NCI-H446 (cell line): ENCODE measurements at regions not wholly inside any gene's neighbourhood (a gene's known extent, or its start where the extent isn't known, plus 50 kb on each side); places are given as distances from the start of the nearest gene placed in this dataset.
A peak's percentile ranks its signal among the peaks of the same experiment; 100 is the strongest.
"Not testable (repeated sequence)": the region's sequence is repeated elsewhere in the genome, so short reads cannot be mapped to it uniquely, and the experiment has no call there.

ENCODE experiments used
- DNase-seq, 2 experiments: peaks; one replicate each; lab custom pipeline; 2025; lab: John Stamatoyannopoulos, UW

DNA sequence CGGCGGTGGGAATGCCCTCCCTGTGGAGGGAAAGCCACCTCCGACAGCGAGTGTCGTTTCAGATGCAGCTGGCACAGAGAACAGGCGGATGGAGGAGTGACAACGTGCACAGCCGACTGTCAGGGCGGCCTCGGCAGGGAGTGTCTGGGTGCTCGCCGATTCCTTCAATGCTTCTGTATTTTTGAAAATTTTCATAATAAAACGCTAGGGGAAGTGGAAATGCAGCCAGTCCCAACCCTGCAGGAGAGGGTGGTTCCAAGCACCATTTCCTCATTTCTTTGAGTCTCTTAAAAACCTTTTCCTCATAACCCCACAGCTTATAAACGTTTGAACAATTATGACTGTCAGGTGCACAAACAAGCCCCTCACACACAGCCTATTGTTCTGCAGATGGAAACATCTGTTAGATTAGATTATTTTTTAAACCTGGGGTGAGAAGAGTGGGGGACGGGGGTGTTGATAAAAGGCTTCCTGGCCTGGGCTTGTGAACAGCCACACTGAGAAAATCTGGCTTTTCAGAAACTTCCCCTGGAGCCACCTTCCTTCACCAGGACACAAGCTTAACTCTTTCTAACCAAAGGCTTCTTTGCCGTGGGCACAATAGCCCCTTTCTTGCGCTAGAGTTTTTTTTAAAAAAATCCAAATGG is 228.9 kb downstream of the ANKRD60 start:
- DNase-seq = no peak

DNA sequence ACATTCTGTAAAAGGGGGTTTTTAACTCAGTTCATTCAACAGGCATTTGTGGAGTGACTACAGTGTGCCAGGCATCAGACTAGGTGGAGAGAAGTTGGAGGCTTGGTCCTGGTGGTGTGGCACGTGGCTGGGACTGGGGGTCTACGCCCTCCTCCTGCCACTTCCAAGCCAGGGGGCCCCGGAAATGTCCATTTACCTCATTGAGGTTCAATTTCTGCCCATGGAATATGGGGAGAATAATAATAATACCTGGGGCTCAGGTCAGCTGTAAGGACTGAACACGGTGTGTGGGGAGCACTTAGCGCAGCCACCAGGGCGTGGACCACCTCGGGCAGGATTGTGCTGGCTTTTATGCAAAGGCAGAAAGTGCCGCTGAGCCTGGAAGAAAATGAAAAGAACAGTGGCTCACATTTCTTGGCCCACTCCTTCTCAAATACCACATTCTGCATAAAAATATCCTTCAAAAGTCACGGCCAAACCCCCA is 229.4 kb downstream of the ANKRD60 start:
- no peak for DNase-seq

DNA sequence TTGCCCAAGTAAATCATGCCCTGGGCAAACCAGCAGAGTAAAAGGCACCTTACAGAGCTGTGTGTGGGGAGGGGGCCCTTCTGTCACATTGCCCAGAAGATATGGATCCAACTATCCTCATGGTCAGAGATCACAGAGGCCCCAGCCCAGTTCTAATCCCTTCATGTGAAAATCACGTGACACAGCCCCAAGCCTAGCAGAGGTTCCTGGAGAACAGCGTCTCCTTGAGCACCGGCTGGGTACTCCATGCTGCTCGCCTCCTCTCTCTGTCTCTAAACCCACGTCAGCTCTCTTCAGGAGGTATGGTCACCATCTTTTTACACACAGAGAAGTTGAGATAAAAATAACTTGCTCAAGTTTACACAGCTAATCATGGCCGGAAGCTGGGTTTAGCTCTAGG is 230.2 kb downstream of the ANKRD60 start:
- no peak for DNase-seq

DNA sequence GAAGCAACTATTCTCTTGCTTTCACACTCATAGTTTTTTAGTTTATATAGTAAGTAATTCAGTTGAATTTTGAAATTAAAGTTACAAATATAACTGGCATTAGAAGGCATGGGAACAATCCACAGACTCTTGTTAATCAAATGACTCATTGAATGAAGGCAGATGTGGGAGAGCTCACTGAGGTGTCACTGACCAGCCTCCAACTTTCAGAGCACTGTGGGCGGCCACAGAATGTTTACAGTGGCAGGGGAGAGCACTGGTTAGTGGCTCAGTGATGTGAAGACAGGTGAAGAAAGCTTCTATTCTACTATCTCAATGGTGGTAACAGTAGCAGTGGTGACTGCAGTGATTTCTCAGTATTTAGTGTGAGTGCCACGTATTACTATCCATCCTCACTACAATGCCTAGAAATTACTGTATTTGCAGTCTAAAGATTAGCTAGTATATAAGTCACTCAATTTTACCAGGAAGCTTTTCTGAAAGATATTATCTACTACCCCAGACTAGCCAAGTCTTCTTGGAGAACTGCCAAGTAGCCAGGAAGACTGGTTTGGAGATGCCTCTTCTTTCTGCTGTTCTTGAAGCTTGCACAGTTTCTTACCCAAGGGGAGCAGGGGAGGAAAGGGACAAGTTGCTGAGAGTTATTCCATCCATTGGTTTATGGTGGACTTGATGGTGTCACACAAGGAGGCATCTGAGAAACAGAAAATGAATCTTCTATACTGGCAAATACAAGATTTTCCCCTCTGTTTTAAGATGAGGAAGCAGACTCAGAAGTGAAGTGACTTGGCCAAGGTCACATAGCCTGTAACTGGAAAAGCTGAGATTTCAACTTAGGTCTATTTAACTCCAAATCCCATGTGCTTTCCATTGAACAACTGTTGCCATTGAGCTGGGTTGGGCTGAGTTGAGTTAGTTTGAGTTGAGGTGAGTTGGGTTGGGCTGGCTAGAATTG is 231.2 kb downstream of the ANKRD60 start:
- peak in 1 of 2 experiments; percentile 32 for DNase-seq

DNA sequence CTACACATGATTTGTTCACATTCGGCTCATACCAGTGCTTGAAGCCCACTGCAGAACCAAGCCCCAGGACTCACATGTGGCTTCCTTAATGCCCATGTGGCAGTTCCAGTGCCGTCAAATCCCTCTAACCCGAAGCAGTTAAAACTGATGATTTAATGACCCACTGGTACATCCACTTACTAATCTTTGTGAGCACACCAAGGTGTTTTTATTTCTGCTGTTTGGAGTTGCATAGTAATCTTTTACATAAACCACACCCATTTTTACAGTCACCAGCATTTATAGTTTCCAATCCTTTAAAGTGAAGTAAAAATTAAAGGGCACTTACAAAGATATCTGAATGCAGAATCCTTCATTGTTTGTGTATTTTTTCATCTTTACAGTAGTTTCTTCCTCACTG is 232.0 kb downstream of the ANKRD60 start:
- no peak for DNase-seq

DNA sequence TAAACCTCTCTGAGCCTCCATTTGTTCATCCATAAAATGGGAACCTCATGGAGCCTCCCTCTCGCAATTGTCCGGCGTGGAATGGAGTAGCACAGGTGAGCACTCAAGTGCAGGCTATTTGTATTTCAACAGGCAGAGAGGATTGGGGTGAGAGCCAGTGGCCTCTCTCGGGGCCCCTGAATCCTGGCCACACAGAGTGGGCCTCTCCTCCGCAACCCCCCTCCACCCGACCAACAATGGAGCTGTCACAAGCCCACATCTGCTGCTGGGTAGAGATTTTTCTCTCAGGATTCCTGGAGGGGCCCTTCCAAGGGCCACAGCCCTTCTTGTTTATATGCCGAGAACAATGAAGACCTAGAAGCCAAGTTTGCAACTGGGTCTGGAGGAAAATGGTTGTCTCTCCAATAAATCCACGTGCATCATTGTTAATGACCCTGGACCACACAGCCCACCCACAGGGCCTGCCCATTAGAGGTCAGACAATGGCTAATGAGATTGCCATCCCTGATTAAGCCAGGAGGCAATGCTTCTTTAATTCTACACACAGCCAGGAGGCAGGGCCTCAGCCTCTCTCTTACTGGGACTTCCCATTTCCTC is 233.0 kb downstream of the ANKRD60 start:
- DNase-seq = no peak

DNA sequence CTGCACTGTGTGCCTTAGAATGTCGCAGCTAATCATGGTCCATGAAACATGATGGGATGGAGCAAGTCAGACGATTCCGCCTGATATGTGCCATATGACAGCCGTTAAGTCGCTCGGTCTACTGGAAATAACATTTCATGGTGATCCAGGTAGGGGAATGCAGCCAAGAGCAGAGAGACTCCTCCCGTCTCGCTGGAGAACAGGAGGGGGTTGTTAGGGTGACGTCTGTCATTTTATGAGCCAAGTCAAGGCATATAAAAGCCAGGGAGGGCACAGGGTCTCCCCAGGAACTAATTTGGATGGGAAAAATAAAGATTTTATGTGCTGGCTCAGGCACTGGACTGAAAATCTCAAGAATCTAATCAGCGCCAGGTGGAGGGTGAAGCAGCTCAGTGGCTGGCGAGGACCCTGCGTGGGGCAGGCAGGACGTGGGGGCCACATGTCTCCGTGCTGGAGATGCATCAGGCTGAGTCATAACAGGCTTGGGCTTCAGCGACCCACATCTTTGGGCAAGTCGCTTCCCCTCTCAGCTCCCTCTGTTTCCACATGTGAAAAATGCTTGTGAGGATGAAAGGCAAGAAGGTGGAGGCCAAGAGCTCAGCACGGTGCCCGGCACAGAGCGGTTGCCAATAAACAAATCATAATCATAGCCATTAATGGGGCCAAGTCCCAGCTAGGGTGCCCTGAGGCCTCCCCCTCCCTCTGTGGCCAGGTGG is 234.6 kb downstream of the ANKRD60 start:
- peak; percentile 90 to 96 for DNase-seq

DNA sequence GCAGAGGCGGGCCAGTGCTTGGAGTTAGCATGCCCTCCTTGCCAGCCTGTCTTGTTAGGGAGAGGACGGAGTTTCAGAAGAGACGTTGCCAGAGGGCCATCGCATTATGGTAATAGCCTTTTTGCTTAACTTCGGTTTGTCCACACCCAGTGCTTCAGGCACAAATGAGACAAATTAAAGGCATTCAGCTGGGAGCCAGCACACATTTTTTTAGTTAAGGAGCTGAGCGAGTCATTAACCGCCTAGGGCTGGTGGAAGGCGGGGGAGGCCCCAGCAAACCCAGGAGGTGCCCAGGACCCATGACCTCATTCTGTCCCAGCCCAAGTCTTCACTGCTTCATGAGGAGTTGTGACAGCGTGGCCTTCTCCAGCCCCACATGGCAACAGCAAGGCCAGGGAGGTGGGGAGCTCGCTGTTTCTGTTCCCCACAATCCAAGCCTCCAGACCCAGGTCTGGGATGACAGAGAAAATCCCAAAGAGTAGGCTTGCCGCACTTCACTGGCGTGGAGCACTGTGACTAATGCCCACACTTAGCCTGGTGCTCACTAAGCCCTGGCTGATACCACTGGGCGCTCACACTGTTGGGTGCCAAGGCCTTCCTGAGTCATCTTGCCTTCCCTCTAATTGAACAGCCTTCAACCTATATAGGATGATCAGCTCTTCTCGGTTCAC is 237.1 kb downstream of the ANKRD60 start:
- peak in 1 of 2 experiments; percentile 34 for DNase-seq

DNA sequence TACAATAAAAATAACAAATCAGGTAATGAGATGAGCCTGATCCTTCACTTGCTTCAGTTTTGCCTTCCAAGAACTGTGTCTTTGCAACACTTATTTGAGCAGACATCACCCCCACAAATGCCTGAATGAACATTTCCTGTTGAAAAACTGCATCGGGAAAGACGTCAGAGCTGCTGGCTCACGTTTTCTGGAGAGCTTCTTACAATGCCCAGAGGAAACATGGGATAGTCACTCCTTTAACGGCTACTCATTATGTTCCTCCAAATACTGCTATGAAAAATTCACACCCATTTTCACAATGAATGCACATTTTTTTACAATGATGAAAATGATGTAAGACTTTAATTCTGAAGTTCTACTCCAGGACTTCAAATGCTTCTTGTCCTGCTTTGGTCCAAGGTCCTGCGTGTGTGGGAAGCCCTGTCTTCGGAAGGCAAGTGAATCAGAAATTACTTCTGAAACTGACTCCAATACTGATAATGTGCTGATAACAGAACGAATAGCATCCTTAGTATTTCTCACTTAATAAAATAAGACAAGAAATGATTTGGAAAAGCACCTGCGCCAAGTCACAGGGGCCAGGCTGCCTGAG is 238.0 kb downstream of the ANKRD60 start:
- DNase-seq = no peak

DNA sequence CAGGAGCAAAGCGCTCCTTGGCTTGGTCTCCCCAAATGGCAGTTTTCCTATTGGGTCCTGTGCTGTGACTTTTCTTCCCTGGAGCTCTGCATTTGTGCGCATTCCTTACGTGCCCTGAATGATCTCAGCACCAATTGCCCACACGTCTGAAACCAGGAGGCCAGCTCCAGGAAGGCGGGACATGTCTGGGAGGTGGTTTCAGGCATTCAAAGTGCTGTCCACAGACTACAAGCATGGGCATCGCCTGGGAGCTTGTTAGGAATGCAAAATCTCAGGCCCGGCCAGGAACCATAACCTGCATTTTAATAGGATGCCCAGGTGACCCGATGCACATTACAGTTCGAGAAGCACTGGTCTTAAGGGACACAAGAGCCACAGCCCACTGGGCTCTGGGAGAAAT is 239.6 kb downstream of the ANKRD60 start:
- DNase-seq = no peak

DNA sequence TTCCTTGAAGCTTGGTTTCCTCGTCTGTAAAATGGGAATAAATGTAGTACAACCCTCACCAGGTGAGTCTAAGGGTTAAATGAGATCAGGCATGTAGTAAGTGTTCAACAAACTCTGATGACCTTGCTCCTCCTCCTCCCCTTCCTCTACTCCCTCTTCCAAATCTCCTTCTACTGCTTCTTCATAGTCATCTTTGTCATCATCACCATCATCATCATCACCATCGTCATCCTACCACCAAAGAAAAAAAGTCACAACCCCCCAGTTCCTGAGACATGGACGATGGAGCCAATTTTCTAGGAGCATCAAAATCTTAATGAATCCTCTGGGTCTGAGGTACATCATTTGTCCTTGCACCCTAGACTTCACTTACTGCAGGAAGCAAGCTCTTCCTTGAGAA is 240.0 kb downstream of the ANKRD60 start:
- no peak for DNase-seq

DNA sequence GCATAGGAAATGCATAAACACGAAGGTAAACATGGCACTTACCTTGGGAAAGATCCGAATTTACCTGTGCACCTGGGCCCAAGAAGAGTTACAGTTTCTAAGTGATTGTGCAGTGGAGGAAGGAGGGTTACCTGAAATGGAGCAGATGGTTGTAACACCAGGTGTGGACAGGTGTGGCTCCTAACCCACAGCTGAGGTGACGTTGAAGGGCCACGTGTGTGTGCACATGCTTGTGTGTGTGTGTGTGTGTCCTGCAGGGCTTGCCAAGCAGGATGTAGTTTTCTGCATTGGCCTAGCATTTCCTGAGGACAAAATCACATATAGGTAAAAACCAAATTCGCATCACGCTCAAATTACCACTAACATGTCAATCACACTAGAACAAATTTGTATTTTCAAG is 240.8 kb downstream of the ANKRD60 start:
- no peak for DNase-seq

DNA sequence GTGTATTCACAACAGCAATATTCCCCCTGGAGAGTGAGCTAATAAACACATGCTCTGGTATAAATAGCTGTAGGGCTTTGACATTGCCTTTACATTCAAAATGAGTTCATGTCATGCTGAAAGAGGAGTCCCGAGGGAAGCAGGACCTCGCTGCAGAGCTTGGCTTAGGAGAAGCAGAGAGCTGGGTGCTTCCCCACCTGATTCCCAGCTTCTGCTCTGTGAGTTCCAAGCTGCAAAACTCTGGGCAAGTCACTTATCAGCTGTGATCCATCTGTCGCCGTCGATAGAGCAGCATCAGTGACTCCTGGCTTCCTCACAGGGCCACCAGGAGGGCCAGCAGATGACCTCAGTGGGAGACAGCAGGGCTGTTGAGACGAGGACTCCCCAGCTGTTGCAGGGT is 241.8 kb downstream of the ANKRD60 start:
- DNase-seq = no peak

DNA sequence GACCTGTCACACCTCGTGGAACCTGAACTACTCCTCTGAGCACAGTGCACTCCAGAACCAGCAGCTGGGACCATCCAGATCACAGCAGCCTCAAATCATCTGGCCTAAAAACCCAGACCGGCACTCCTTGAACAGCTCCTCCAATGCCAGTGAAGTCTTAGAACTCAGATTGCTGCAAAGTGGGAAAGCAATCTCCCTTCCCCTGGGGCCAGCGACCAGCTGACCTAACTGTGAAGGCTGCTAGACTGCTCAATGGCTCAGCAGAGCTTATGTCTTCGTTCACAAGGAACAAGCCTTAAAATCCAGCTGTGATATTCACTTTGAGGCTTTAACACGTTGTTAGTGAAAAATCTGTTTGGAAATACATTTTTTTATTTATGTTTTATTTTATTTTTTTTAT is 243.2 kb downstream of the ANKRD60 start:
- DNase-seq = no peak

DNA sequence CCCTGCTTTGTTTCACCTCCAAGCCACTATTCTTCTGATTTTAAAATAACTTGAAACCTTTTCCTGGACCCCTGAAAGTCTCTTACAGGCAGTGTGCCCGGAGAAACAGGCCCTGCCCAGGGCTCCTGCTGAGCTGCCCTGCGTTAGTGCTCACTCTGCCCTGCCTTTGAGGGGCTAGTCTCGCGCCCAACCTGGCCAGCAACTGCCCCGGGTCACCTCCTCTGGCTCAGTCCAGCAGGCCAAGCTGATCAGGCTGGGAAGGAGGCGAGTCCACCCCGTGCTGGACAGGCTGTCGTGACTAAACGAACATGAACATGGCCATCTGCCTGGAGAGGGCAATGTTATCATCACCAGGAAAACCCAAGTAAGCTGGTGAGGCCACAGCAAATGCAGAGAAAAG is 245.4 kb downstream of the ANKRD60 start:
- no peak for DNase-seq

DNA sequence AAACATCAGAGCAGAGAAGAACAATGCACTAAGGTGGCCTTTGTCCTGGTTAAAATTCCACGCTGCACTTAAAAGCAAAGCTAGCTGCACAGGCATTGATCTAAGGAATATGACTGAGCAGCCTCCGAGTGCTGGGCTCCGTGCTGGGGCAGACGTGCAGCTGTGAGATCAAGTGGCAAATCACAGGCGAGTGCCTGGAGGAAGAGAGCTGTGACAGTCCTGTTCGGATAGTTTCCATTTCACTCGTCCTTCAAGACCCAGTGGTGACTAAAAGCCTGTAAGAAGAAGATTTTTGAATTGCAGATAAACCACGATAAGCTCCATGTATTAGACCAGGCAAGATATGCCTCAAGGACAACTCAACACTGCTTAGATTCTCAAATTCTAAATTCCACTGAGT is 247.9 kb downstream of the ANKRD60 start:
- DNase-seq = no peak

DNA sequence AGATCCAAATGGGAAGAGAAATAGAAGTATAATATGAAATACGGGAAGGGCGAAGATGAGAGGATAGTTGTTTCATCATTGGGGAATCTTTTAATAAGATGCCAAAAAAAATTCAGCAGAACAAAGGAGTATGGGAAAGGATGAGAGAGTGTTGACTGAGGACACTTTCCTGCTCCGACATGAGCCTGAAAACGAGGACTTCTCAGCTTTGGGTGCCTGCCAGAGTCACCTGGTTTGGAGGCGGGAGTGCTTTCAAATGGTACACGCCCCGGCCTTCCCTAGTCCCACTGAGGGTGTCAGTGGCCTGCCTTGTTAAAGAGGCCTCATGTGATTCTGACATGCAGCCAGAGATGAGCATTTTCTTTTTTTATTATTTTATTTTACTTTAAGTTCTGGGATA is 250.9 kb downstream of the ANKRD60 start:
- DNase-seq = no peak

DNA sequence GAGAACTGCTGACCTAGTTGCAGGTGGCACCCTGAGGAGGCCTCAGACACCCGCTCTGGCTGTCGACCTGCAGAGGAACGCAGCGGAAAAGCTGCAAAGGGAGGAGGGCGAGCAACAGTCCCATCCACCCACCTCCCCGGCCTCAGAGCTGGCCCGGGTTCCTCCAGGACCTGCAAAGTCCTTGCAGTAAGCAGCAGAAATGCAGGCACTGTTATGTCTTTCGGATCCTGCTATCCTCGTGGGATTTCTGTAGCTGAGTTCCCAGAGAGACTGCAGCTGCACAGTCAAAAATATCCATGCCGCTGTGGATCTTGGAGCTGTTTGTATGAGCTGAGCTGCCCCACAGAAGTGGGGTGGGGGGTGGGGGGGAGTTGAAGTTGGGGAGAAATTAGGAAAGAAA is 251.3 kb downstream of the ANKRD60 start:
- no peak for DNase-seq

DNA sequence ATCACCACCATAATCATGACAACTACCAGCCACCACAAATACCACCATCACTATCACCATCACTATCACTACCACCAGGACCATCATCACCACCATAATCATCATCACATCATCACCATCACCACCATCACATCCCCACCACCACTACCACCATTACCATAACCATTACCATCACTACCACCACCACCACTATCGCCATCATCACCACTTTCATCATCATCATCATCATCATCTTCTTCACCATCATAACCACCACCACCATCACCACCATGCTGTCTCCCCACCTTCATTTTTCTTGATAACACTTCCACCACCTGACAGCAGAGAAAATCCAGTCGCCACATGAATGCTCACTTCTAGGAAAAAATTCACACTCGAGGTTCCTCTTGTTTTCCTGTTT is 253.6 kb downstream of the ANKRD60 start:
- no peak for DNase-seq

DNA sequence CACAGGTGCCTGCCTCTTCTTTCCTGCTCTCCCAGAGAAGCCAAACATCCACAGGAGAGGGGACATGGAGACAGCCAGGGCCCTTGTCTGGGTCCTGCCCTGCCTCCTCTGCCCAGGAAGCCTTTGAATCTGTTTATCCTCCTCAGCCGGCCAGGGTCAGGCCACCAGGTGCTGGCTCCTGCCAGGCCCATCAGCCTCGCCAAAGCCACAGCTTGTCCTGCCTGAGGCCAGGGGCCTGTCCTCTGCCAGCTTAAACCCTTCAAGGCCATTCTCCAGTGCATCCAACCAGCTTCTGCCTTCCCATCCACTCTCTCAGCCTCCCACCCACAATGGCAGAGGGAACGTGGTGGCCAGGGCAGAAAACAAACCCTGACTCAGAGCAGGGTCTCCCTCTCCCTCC is 254.6 kb downstream of the ANKRD60 start:
- no peak for DNase-seq

DNA sequence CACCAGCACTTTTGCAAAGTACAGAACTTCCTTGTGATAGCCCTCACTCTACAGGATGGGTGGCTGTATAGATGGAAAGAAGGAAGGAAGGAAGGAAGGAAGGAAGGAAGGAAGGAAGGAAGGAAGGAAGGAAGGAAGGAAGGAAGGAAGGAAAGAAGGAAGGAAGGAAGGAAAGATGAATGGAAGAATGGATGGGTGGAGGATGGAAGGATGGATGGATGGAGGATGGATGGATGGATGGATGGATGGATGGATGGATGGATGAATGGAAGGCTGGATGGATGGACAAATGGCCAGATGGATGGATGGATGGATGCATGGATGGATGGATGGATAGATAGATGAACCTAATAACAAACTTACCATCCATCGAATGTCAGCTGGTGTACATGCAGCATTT is 256.9 kb downstream of the ANKRD60 start:
- not testable (repeated sequence) for DNase-seq
